Astrocyte (in vitro differentiated cells and primary cell): ENCODE measurements at regions not wholly inside any gene's neighbourhood (a gene's known extent, or its start where the extent isn't known, plus 50 kb on each side); places are given as distances from the start of the nearest gene placed in this dataset.

Source experiments
- CTCF ChIP-seq: IDR thresholded peaks from 2 replicates; pipeline ENCODE4 v1.5.1; 2011; ENCODE audit warnings: low read depth, mild to moderate bottlenecking, inconsistent platforms, low read length, moderate library complexity; ENCODE audit not compliant: insufficient read depth
- EZH2 ChIP-seq: IDR thresholded peaks from 2 replicates; pipeline ENCODE4 v1.6.1; 2012; ENCODE audit warnings: mild to moderate bottlenecking, low read length, inconsistent platforms; ENCODE audit not compliant: insufficient read depth

GRCh38 chr21:16087523-16087922 lies 357.7 kb downstream of the USP25 start:
- no peak for TF ChIP-seq CTCF
- TF ChIP-seq EZH2, result no peak
